GM21576 (cell line): ENCODE measurements at regions not wholly inside any gene's neighbourhood (a gene's known extent, or its start where the extent isn't known, plus 50 kb on each side); places are given as distances from the start of the nearest gene placed in this dataset.

Experiments
- ATAC-seq: cut with Tn5 transposase; IDR thresholded peaks from one replicate; pipeline ENCODE4 v1.9.1; 2021; ENCODE audit warnings: mild to moderate bottlenecking, moderate library complexity; ENCODE audit not compliant: unreplicated experiment

GRCh38 chrX:4935401-4935800 lies 1222.0 kb upstream of the PRKX start:
- peak; percentile 10 for ATAC-seq

GRCh38 chrX:4932790-4933189 lies 1219.3 kb upstream of the PRKX start:
- ATAC-seq, result no peak

GRCh38 chrX:4930426-4930825 lies 1217.0 kb upstream of the PRKX start:
- ATAC-seq, result no peak

GRCh38 chrX:4925911-4926310 lies 1212.5 kb upstream of the PRKX start:
- ATAC-seq, result no peak

GRCh38 chrX:4909348-4909747 lies 1195.9 kb upstream of the PRKX start:
- ATAC-seq, result no peak

GRCh38 chrX:4905576-4905975 lies 1192.1 kb upstream of the PRKX start:
- no peak for ATAC-seq

- no peak for ATAC-seq
These were observed 1167.8 kb upstream of the PRKX start for GRCh38 chrX:4881277-4881676.

- ATAC-seq, result no peak
These were observed 1165.2 kb upstream of the PRKX start for GRCh38 chrX:4878640-4879039.

- ATAC-seq, result no peak
These were observed 1162.8 kb upstream of the PRKX start for GRCh38 chrX:4876268-4876667.

- no peak for ATAC-seq
These were observed 1138.1 kb upstream of the PRKX start for GRCh38 chrX:4851534-4851933.

- ATAC-seq, result no peak
These were observed 1136.9 kb upstream of the PRKX start for GRCh38 chrX:4850312-4850711.

- ATAC-seq, result no peak
These were observed 1130.9 kb upstream of the PRKX start for GRCh38 chrX:4844376-4844775.

GRCh38 chrX:4841216-4841745 lies 1127.8 kb upstream of the PRKX start:
- no peak for ATAC-seq

- no peak for ATAC-seq
These were observed 1118.1 kb upstream of the PRKX start for GRCh38 chrX:4831574-4831973.

GRCh38 chrX:4830880-4831557 lies 1117.6 kb upstream of the PRKX start:
- ATAC-seq, result no peak

- ATAC-seq, result no peak
These were observed 1112.1 kb upstream of the PRKX start for GRCh38 chrX:4825550-4825949.

GRCh38 chrX:4809571-4809970 lies 1096.1 kb upstream of the PRKX start:
- no peak for ATAC-seq

GRCh38 chrX:4805502-4805901 lies 1092.1 kb upstream of the PRKX start:
- ATAC-seq, result no peak

GRCh38 chrX:4800756-4801155 lies 1087.3 kb upstream of the PRKX start:
- no peak for ATAC-seq

- no peak for ATAC-seq
These were observed 1074.5 kb upstream of the PRKX start for GRCh38 chrX:4787971-4788370.

- no peak for ATAC-seq
These were observed 1051.4 kb upstream of the PRKX start for GRCh38 chrX:4764888-4765287.

GRCh38 chrX:4762196-4762595 lies 1048.7 kb upstream of the PRKX start:
- no peak for ATAC-seq
